HCT116 (cell line): ENCODE measurements at regions not wholly inside any gene's neighbourhood (a gene's known extent, or its start where the extent isn't known, plus 50 kb on each side); places are given as distances from the start of the nearest gene placed in this dataset.

Experiments
- ATAC-seq: fragments of 200-7000 bp; cut with Tn5 transposase; 2 replicates; pipeline ENCODE4 v1.9.1; 2020; ENCODE audit warnings: mild to moderate bottlenecking, moderate library complexity
- BruUV-seq: library from RNA; stranded (reverse); fragments of 400-500 nt; replicated peaks from 2 replicates; lab custom pipeline; 2021; lab: Mats Ljungman, UMichigan
- CTCF ChIA-PET: fragments of 300-600 bp; sonication (Branson Sonifier 250); formaldehyde crosslinking; loops from one replicate; lab custom pipeline; 2021; ENCODE audit warnings: antibody characterized with exemption; lab: Charles Lee
- POLR2A ChIA-PET: fragments of 300-600, 350-600 bp; sonication (Branson Sonifier 250); formaldehyde crosslinking; loops from one replicate; lab custom pipeline; 2021; ENCODE audit warnings: antibody characterized with exemption; lab: Charles Lee
- RAD21 ChIA-PET, 2 experiments: fragments of 300-600 bp; sonication (Branson Sonifier 250); formaldehyde crosslinking; loops; one replicate each; lab custom pipeline; 2023; ENCODE audit warnings: low total read pairs in 2 of 2; ENCODE audit not compliant: uncharacterized antibody in 2 of 2, unreplicated experiment in 2 of 2, low non-redundant PET in 1 of 2; lab: Charles Lee
- DNase-seq: peaks from one replicate; pipeline ENCODE4 v3.0.0-alpha.2; 2010; ENCODE audit warnings: low read depth, low spot score
- H2AFZ ChIP-seq: fragments of 200-600 bp; shearing (Covaris generic), sonication (generic); 2 replicates; pipeline ENCODE4 v1.6.1; 2017; ENCODE audit warnings: low read depth, mixed run types, mixed read lengths, antibody characterized with exemption, low read length; ENCODE audit not compliant: poor library complexity, severe bottlenecking
- H3K27ac ChIP-seq: 2 replicates; pipeline ENCODE4 v1.5.1; 2012; ENCODE audit warnings: low read depth, low read length
- H3K27me3 ChIP-seq: fragments of 200-600 bp; sonication (generic); 2 replicates; pipeline ENCODE4 v1.6.1; 2016; ENCODE audit warnings: mixed run types, low read length, mixed read lengths; ENCODE audit not compliant: insufficient read depth
- H3K36me3 ChIP-seq, 2 experiments: fragments of 200-500 bp in 1 of 2; fragments of 200-600 bp in 1 of 2; sonication (Bioruptor generic) in 1 of 2; sonication (generic) in 1 of 2; 2 replicates each; pipeline versions ENCODE4 v1.5.1 to v1.6.1; 2014 to 2016; ENCODE audit warnings: low read length in 2 of 2, inconsistent platforms in 1 of 2, mixed read lengths in 1 of 2, mixed run types in 1 of 2; ENCODE audit not compliant: insufficient read depth in 2 of 2, control insufficient read depth in 1 of 2
- H3K4me1 ChIP-seq, 2 experiments: fragments of 200-600 bp in 1 of 2; sonication (generic) in 1 of 2; 2 replicates each; pipeline versions ENCODE4 v1.5.1 to v1.6.1; 2012 to 2017; ENCODE audit warnings: low read length in 2 of 2, inconsistent platforms in 1 of 2, mild to moderate bottlenecking in 1 of 2, mixed read lengths in 1 of 2, mixed run types in 1 of 2, moderate library complexity in 1 of 2; ENCODE audit not compliant: insufficient read depth in 2 of 2, control insufficient read depth in 1 of 2
- H3K4me2 ChIP-seq: fragments of 200-600 bp; sonication (generic); 2 replicates; pipeline ENCODE4 v1.6.1; 2017; ENCODE audit warnings: mixed run types, low read length, mixed read lengths
- H3K4me3 ChIP-seq, 2 experiments: fragments of 200-600 bp in 1 of 2; sonication (generic) in 1 of 2; replicated peaks in 1 of 2; 2 replicates each; pipeline ENCODE4 v1.5.1; 2011 to 2016; ENCODE audit warnings: low read length in 2 of 2, control low read depth in 1 of 2, low read depth in 1 of 2, mild to moderate bottlenecking in 1 of 2, mixed read lengths in 1 of 2, mixed run types in 1 of 2
- H3K79me2 ChIP-seq: fragments of 200-600 bp; sonication (generic); 2 replicates; pipeline ENCODE4 v1.6.1; 2017; ENCODE audit warnings: mild to moderate bottlenecking, mixed run types, low read length, moderate library complexity, mixed read lengths; ENCODE audit not compliant: insufficient read depth
- H3K9ac ChIP-seq: fragments of 200-600 bp; sonication (generic); 2 replicates; pipeline ENCODE4 v1.6.1; 2016; ENCODE audit warnings: low read length, mixed read lengths
- H3K9me2 ChIP-seq: fragments of 200-600 bp; sonication (generic), shearing (Covaris generic); 2 replicates; pipeline ENCODE4 v1.6.1; 2017; ENCODE audit warnings: mixed run types, mild to moderate bottlenecking, moderate library complexity; ENCODE audit not compliant: insufficient read depth
- H3K9me3 ChIP-seq, 2 experiments: fragments of 200-500 bp in 1 of 2; fragments of 200-600 bp in 1 of 2; sonication (Bioruptor generic) in 1 of 2; sonication (generic) in 1 of 2; 2 replicates each; pipeline ENCODE4 v1.6.1; 2014 to 2017; ENCODE audit warnings: low read length in 2 of 2, mixed read lengths in 2 of 2, inconsistent platforms in 1 of 2, low read depth in 1 of 2, mild to moderate bottlenecking in 1 of 2, mixed run types in 1 of 2, moderate library complexity in 1 of 2; ENCODE audit not compliant: control insufficient read depth in 1 of 2, insufficient read depth in 1 of 2
- H4K20me1 ChIP-seq: fragments of 200-600 bp; sonication (generic), shearing (Covaris generic); 2 replicates; pipeline ENCODE4 v1.6.1; 2017; ENCODE audit warnings: mixed run types, mild to moderate bottlenecking, moderate library complexity; ENCODE audit not compliant: insufficient read depth
- CBX3 ChIP-seq: IDR thresholded peaks from 2 replicates; pipeline ENCODE4 v1.6.1; 2012; ENCODE audit warnings: low read depth
- EZH2 ChIP-seq: fragments of 200-600 bp; sonication (generic); IDR thresholded peaks from 2 replicates; pipeline ENCODE4 v1.6.1; 2017; ENCODE audit warnings: antibody characterized with exemption, mixed run types
- POLR2A ChIP-seq: IDR thresholded peaks from 2 replicates; pipeline ENCODE4 v1.7.0; 2011; ENCODE audit warnings: borderline replicate concordance; ENCODE audit not compliant: insufficient read depth, insufficient read length; ENCODE audit errors: extremely low read depth
- REST ChIP-seq: IDR thresholded peaks from 2 replicates; pipeline ENCODE4 v1.6.1; 2012; ENCODE audit warnings: low read depth
- SP1 ChIP-seq: IDR thresholded peaks from 2 replicates; pipeline ENCODE4 v1.6.1; 2012; ENCODE audit warnings: low read depth
- SRF ChIP-seq: IDR thresholded peaks from 2 replicates; pipeline ENCODE4 v1.6.1; 2012; ENCODE audit warnings: low read depth
- TCF7L2 ChIP-seq: IDR thresholded peaks from 2 replicates; pipeline ENCODE4 v1.7.0; 2011; ENCODE audit warnings: borderline replicate concordance, inconsistent platforms; ENCODE audit not compliant: insufficient read depth, insufficient read length; ENCODE audit errors: extremely low read depth
- intact Hi-C: fragments of 100-400 bp; cut with micrococcal nuclease; formaldehyde crosslinking; loops from 2 replicates; pipeline ENCODE4 v1.10.0; 2022

GRCh38 chr11:19450282-19450681 lies 209.5 kb upstream of the E2F8 start:
- TF ChIP-seq POLR2A = no peak
- H3K36me3 ChIP-seq = no peaks in the 10 kb centered on the region
- H3K4me3 ChIP-seq = no peak overlapping the region
- H3K4me2 ChIP-seq = no peak overlapping the region
- no peak overlapping the region for H3K27ac ChIP-seq
- no peak overlapping the region for H3K9ac ChIP-seq
- DNase-seq = no peak
- no peaks in the 10 kb centered on the region for H3K4me1 ChIP-seq
- no peaks in the 10 kb centered on the region for H3K9me2 ChIP-seq
- CTCF ChIA-PET = no interaction called here
- H3K27me3 ChIP-seq = peaks cover 66% of the 10 kb centered on the region
- POLR2A ChIA-PET = no interaction called here
- H4K20me1 ChIP-seq = no peaks in the 10 kb centered on the region
- intact Hi-C loops = no loop called here
- no peak overlapping the region for H2AFZ ChIP-seq
- H3K9me3 ChIP-seq = no peaks in the 10 kb centered on the region
- no peaks in the 10 kb centered on the region for H3K79me2 ChIP-seq
- BruUV-seq = no TSS peak
- RAD21 ChIA-PET = no interaction called here
- no peak for ATAC-seq

GRCh38 chr11:19448651-19449050 lies 207.9 kb upstream of the E2F8 start:
- H3K36me3 ChIP-seq = no peaks in the 10 kb centered on the region
- H3K27me3 ChIP-seq = peaks cover 55% of the 10 kb centered on the region
- H4K20me1 ChIP-seq = no peaks in the 10 kb centered on the region
- DNase-seq (no peak), ATAC-seq (no peak)
- H3K27ac ChIP-seq = no peak overlapping the region
- H3K79me2 ChIP-seq = no peaks in the 10 kb centered on the region
- BruUV-seq = no TSS peak
- RAD21 ChIA-PET = no interaction called here
- H3K4me1 ChIP-seq = no peaks in the 10 kb centered on the region
- H3K9ac ChIP-seq = no peak overlapping the region
- H3K4me2 ChIP-seq = no peak overlapping the region
- no peak overlapping the region for H3K4me3 ChIP-seq
- CTCF ChIA-PET = no interaction called here
- TF ChIP-seq TCF7L2 (no peak), EZH2 (no peak), CBX3 (no peak), SP1 (no peak), SRF (no peak), REST (no peak)
- intact Hi-C loops = no loop called here
- POLR2A ChIA-PET = no interaction called here
- no peak overlapping the region for H2AFZ ChIP-seq
- H3K9me3 ChIP-seq = no peaks in the 10 kb centered on the region
- no peaks in the 10 kb centered on the region for H3K9me2 ChIP-seq
